CD4-positive, CD25-positive, alpha-beta regulatory T cell (primary cell): ENCODE measurements at regions not wholly inside any gene's neighbourhood (a gene's known extent, or its start where the extent isn't known, plus 50 kb on each side); places are given as distances from the start of the nearest gene placed in this dataset.

ENCODE experiments used
- ATAC-seq, 2 donors: fragments of 150-1000 bp; cut with Tn5 transposase; one replicate each; pipeline ENCODE4 v1.10.0; 2021; ENCODE audit warnings: low read depth in 2 of 2, moderate number of reproducible peaks in 2 of 2, moderate library complexity in 1 of 2
- DNase-seq, 3 donors: peaks; one replicate each; pipeline versions ENCODE4 v3.0.0 to v3.0.0-alpha.2; 2012 to 2022; ENCODE audit warnings: mixed read lengths in 1 of 3
- H3K27ac ChIP-seq: one replicate; pipeline ENCODE4 v1.7.0; 2013; ENCODE audit warnings: mild to moderate bottlenecking, low read length; ENCODE audit not compliant: insufficient read depth, poor library complexity, severe bottlenecking
- H3K27me3 ChIP-seq: one replicate; pipeline ENCODE4 v1.7.0; 2013; ENCODE audit warnings: low read length; ENCODE audit not compliant: control insufficient read depth, insufficient read depth
- H3K36me3 ChIP-seq: one replicate; pipeline ENCODE4 v1.7.0; 2013; ENCODE audit warnings: mild to moderate bottlenecking, low read length, moderate library complexity; ENCODE audit not compliant: control insufficient read depth, insufficient read depth
- H3K4me1 ChIP-seq: 2 replicates; pipeline ENCODE4 v1.7.0; 2013; ENCODE audit warnings: mild to moderate bottlenecking, low read length; ENCODE audit not compliant: insufficient read depth, control insufficient read depth, poor library complexity, severe bottlenecking
- H3K4me3 ChIP-seq: one replicate; pipeline ENCODE4 v1.7.0; 2013; ENCODE audit warnings: low read depth, mild to moderate bottlenecking, low read length, moderate library complexity
- H3K9me3 ChIP-seq, 2 experiments: 1 replicate in 1 of 2; 2 replicates in 1 of 2; pipeline ENCODE4 v1.7.0; 2013; ENCODE audit warnings: low read length in 2 of 2, mild to moderate bottlenecking in 1 of 2, moderate library complexity in 1 of 2; ENCODE audit not compliant: control insufficient read depth in 2 of 2
- H3K27ac Mint-ChIP-seq, 3 donors: one replicate each; pipeline ENCODE4 v1.8.0; 2020 to 2022; ENCODE audit warnings: mild to moderate bottlenecking in 3 of 3, mixed read lengths in 3 of 3, moderate library complexity in 2 of 3
- H3K27me3 Mint-ChIP-seq: one replicate; pipeline ENCODE4 v1.8.0; 2022; ENCODE audit warnings: mild to moderate bottlenecking, mixed read lengths
- H3K36me3 Mint-ChIP-seq: one replicate; pipeline ENCODE4 v1.8.0; 2020; ENCODE audit warnings: mixed read lengths
- H3K4me1 Mint-ChIP-seq, 4 donors: one replicate each; pipeline ENCODE4 v1.8.0; 2020 to 2022; ENCODE audit warnings: mixed read lengths in 4 of 4, mild to moderate bottlenecking in 1 of 4
- H3K4me3 Mint-ChIP-seq, 4 donors: one replicate each; pipeline ENCODE4 v1.8.0; 2020 to 2022; ENCODE audit warnings: mild to moderate bottlenecking in 4 of 4, mixed read lengths in 4 of 4, moderate library complexity in 3 of 4
- H3K9me3 Mint-ChIP-seq, 7 donors: one replicate each; pipeline ENCODE4 v1.8.0; 2020 to 2022; ENCODE audit warnings: mixed read lengths in 7 of 7, mild to moderate bottlenecking in 3 of 7, moderate library complexity in 2 of 7

- Histone ChIP-seq H3K4me1 (no peaks in the 10 kb centered on the region), H3K4me3 (no peak overlapping the region), H3K36me3 (no peaks in the 10 kb centered on the region), H3K27me3 (peaks cover 11% of the 10 kb centered on the region), H3K9me3 (peaks cover 8 to 14% of the 10 kb centered on the region in 2 experiments), H3K27ac (no peak overlapping the region)
- DNase-seq, result no peak
- Mint-ChIP-seq H3K4me3 (no peak overlapping the region), H3K9me3 (peaks cover 0 to 16% (median 6%) of the 10 kb centered on the region in 7 donors), H3K4me1 (no peaks in the 10 kb centered on the region), H3K27me3 (peaks cover 61% of the 10 kb centered on the region), H3K27ac (no peak overlapping the region), H3K36me3 (peaks cover 6% of the 10 kb centered on the region)
- no peak for ATAC-seq
Observed at GRCh38 chr9:126217797-126218196, 108.8 kb upstream of the MVB12B start.

GRCh38 chr9:126218359-126219125 lies 108.1 kb upstream of the MVB12B start:
- Mint-ChIP-seq H3K4me1 (no peaks in the 10 kb centered on the region), H3K36me3 (peaks cover 6% of the 10 kb centered on the region), H3K9me3 (peaks cover 0 to 16% (median 6%) of the 10 kb centered on the region in 7 donors), H3K27ac (no peak overlapping the region), H3K27me3 (peaks cover 62% of the 10 kb centered on the region), H3K4me3 (no peak overlapping the region)
- Histone ChIP-seq H3K9me3 (peaks cover 3 to 7% of the 10 kb centered on the region in 2 experiments), H3K36me3 (no peaks in the 10 kb centered on the region), H3K4me1 (no peaks in the 10 kb centered on the region), H3K27me3 (peaks cover 11% of the 10 kb centered on the region), H3K27ac (no peak overlapping the region), H3K4me3 (no peak overlapping the region)
- ATAC-seq, result no peak
- DNase-seq, result no peak

GRCh38 chr9:126219166-126219565 lies 107.5 kb upstream of the MVB12B start:
- no peak for ATAC-seq
- H3K36me3 ChIP-seq, result no peaks in the 10 kb centered on the region
- Mint-ChIP-seq H3K36me3 (peaks cover 5% of the 10 kb centered on the region), H3K4me1 (no peaks in the 10 kb centered on the region), H3K9me3 (peaks cover 0 to 13% (median 3%) of the 10 kb centered on the region in 7 donors), H3K27me3 (peaks cover 64% of the 10 kb centered on the region), H3K27ac (no peak overlapping the region), H3K4me3 (no peak overlapping the region)
- peaks cover 11% of the 10 kb centered on the region for H3K27me3 ChIP-seq
- no peak overlapping the region for H3K4me3 ChIP-seq
- H3K4me1 ChIP-seq, result no peaks in the 10 kb centered on the region
- H3K9me3 ChIP-seq, result peaks cover 2 to 3% of the 10 kb centered on the region in 2 experiments
- DNase-seq, result no peak
- H3K27ac ChIP-seq, result no peak overlapping the region

DNA sequence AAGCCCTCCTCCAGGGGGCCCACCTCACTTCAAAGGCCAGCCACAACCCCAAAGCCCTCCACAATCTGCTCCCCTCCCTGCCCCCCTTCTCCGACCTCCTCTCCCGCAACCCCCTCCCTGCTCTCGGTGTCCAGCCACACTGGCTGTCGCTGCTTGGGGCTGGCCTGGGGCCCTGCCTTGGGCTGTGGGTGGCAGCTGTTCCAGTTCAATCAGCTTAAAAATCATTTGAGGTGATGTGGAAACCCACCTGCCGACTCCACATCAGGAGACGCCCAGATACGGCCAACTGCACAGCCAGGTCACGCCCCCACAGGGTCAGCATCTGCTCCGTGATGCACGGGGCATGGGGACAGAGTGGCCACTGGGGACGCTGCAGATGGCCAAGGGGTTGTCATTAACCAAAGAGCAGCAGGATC lies 107.0 kb upstream of the MVB12B start:
- no peak overlapping the region for H3K4me3 ChIP-seq
- no peak overlapping the region for H3K4me3 Mint-ChIP-seq
- H3K9me3 ChIP-seq, result peaks cover 0 to 3% of the 10 kb centered on the region in 2 experiments
- H3K4me1 ChIP-seq, result no peaks in the 10 kb centered on the region
- peaks cover 67% of the 10 kb centered on the region for H3K27me3 Mint-ChIP-seq
- H3K4me1 Mint-ChIP-seq, result no peaks in the 10 kb centered on the region
- no peak for ATAC-seq
- peaks cover 11% of the 10 kb centered on the region for H3K27me3 ChIP-seq
- peaks cover 0 to 9% (median 3%) of the 10 kb centered on the region in 7 donors for H3K9me3 Mint-ChIP-seq
- H3K36me3 ChIP-seq, result no peaks in the 10 kb centered on the region
- no peak for DNase-seq
- no peak overlapping the region for H3K27ac Mint-ChIP-seq
- H3K27ac ChIP-seq, result no peak overlapping the region
- H3K36me3 Mint-ChIP-seq, result peaks cover 3% of the 10 kb centered on the region

GRCh38 chr9:126221480-126221879 lies 105.1 kb upstream of the MVB12B start:
- no peaks in the 10 kb centered on the region for H3K4me1 ChIP-seq
- H3K9me3 ChIP-seq, result peaks cover 0 to 3% of the 10 kb centered on the region in 2 experiments
- no peak overlapping the region for H3K27ac Mint-ChIP-seq
- no peak overlapping the region for H3K27ac ChIP-seq
- H3K9me3 Mint-ChIP-seq, result peaks cover 0 to 6% (median 0%) of the 10 kb centered on the region in 7 donors
- no peaks in the 10 kb centered on the region for H3K36me3 ChIP-seq
- H3K4me1 Mint-ChIP-seq, result no peaks in the 10 kb centered on the region
- H3K27me3 ChIP-seq, result peaks cover 10% of the 10 kb centered on the region
- no peak for DNase-seq
- peak overlapping the region in 1 of 4 donors; percentile 43 for H3K4me3 Mint-ChIP-seq
- no peak for ATAC-seq
- H3K36me3 Mint-ChIP-seq, result peaks cover 3% of the 10 kb centered on the region
- H3K4me3 ChIP-seq, result no peak overlapping the region
- H3K27me3 Mint-ChIP-seq, result peaks cover 56% of the 10 kb centered on the region

DNA sequence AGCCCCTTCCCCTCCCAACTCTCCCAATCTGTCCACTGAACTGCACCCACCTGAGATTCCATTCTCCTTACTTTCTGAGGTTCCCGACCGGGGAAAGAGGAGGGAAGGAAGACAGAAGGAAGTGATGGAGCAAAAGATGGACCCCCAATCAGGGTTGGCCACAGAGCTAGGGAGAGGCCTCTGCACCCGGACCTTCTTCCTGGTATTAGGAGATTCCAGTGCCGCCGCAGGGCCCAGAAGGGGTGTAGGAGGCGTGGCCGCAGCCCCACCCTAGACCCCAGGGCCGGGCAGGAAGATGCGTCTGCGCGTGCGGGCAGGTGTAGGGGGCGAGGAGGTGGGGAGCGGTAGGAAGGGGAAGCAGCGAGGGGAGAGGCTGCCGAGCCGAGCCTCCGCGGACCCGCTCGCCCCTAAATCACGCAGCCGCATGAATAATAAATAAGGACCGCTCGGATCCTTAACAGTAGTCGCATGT lies 104.2 kb upstream of the MVB12B start:
- no peak overlapping the region for H3K4me3 Mint-ChIP-seq
- peaks cover 3% of the 10 kb centered on the region for H3K36me3 Mint-ChIP-seq
- peaks cover 0 to 6% (median 0%) of the 10 kb centered on the region in 7 donors for H3K9me3 Mint-ChIP-seq
- Histone ChIP-seq H3K9me3 (peaks cover 0 to 3% of the 10 kb centered on the region in 2 experiments), H3K27ac (no peak overlapping the region), H3K27me3 (peaks cover 9% of the 10 kb centered on the region), H3K4me1 (no peaks in the 10 kb centered on the region), H3K4me3 (no peak overlapping the region), H3K36me3 (no peaks in the 10 kb centered on the region)
- H3K4me1 Mint-ChIP-seq, result no peaks in the 10 kb centered on the region
- H3K27ac Mint-ChIP-seq, result no peak overlapping the region
- ATAC-seq (no peak), DNase-seq (no peak)
- peaks cover 60% of the 10 kb centered on the region for H3K27me3 Mint-ChIP-seq

DNA sequence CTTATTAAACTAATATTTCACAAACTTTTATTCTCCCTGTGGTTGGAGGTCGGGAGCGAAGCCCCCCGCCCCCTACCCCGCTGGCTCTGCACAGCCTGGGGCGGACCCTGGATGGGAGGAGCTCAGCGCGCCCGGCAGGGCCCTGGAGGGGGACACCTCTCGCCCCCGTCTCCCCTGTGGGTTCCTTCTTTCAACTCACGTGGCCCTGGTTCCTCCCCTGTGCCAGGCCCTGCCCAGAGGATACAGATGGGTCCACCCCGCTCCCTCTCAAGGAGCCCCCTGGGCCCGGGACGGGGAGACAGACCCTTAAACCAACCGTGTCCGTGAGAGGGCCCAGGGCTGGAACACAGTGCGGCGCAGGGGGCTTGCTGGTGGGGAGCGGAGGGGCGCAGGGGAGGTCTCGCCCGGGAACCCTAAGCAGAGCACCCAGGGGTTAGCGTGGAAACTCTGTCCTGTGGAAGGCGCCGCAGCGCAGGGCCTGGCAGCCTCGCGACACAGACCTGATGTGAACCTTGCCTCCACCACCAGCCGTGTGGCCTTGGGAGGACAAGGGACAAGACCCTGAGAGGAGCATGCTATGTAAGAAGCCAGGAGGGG lies 103.7 kb upstream of the MVB12B start:
- peaks cover 58% of the 10 kb centered on the region for H3K27me3 Mint-ChIP-seq
- DNase-seq, result no peak
- peaks cover 3% of the 10 kb centered on the region for H3K36me3 Mint-ChIP-seq
- ATAC-seq, result no peak
- H3K27ac ChIP-seq, result no peak overlapping the region
- H3K9me3 Mint-ChIP-seq, result peaks cover 0 to 6% (median 0%) of the 10 kb centered on the region in 7 donors
- no peaks in the 10 kb centered on the region for H3K4me1 Mint-ChIP-seq
- H3K36me3 ChIP-seq, result no peaks in the 10 kb centered on the region
- H3K9me3 ChIP-seq, result peaks cover 0 to 3% of the 10 kb centered on the region in 2 experiments
- H3K27me3 ChIP-seq, result peaks cover 9% of the 10 kb centered on the region
- no peaks in the 10 kb centered on the region for H3K4me1 ChIP-seq
- no peak overlapping the region for H3K4me3 ChIP-seq
- no peak overlapping the region for H3K4me3 Mint-ChIP-seq
- H3K27ac Mint-ChIP-seq, result no peak overlapping the region
